IMR-90 (cell line): ENCODE measurements at regions not wholly inside any gene's neighbourhood (a gene's known extent, or its start where the extent isn't known, plus 50 kb on each side); places are given as distances from the start of the nearest gene placed in this dataset.

ENCODE experiments used
- ATAC-seq: fragments of 200-7000 bp; cut with Tn5 transposase; 2 replicates; pipeline ENCODE4 v1.9.1; 2020; ENCODE audit warnings: low read depth, mild to moderate bottlenecking, moderate library complexity
- BruUV-seq: library from RNA; stranded (reverse); fragments of 400-500 nt; replicated peaks from 2 replicates; lab custom pipeline; 2021; lab: Mats Ljungman, UMichigan
- CTCF ChIA-PET: fragments of 300-600 bp; formaldehyde crosslinking; extraction: SDS; loops from one replicate; lab custom pipeline; 2021; ENCODE audit warnings: antibody characterized with exemption; lab: Yijun Ruan, JAX
- POLR2A ChIA-PET: fragments of 300-600 bp; sonication (Branson Sonifier 250); formaldehyde crosslinking; loops from one replicate; lab custom pipeline; 2022; ENCODE audit warnings: antibody characterized with exemption; ENCODE audit not compliant: unreplicated experiment; lab: Charles Lee
- DNase-seq: peaks from one replicate; pipeline ENCODE4 v3.0.0; 2013
- H2AFZ ChIP-seq: replicated peaks from 2 replicates; pipeline ENCODE3; 2013; ENCODE audit warnings: low read length, mild to moderate bottlenecking; ENCODE audit not compliant: poor library complexity
- H2AK5ac ChIP-seq: 2 replicates; pipeline ENCODE4 v1.6.1; 2013; ENCODE audit warnings: low read depth, low read length, inconsistent platforms
- H2AK9ac ChIP-seq: replicated peaks from 2 replicates; pipeline ENCODE3; 2013; ENCODE audit warnings: mild to moderate bottlenecking, low read depth, low read length, moderate library complexity; ENCODE audit not compliant: poor library complexity
- H2BK120ac ChIP-seq: 2 replicates; pipeline ENCODE4 v1.6.1; 2013; ENCODE audit warnings: low read depth, low read length, inconsistent platforms
- H2BK15ac ChIP-seq: 3 replicates; pipeline ENCODE4 v1.6.1; 2013; ENCODE audit warnings: low read depth, low read length, inconsistent platforms
- H2BK20ac ChIP-seq: 2 replicates; pipeline ENCODE4 v1.6.1; 2013; ENCODE audit warnings: low read depth, mild to moderate bottlenecking, inconsistent platforms, low read length, moderate library complexity
- H2BK5ac ChIP-seq: 2 replicates; pipeline ENCODE4 v1.6.1; 2013; ENCODE audit warnings: mild to moderate bottlenecking, low read depth, low read length, inconsistent platforms; ENCODE audit not compliant: poor library complexity, severe bottlenecking
- H3K14ac ChIP-seq: replicated peaks from 2 replicates; pipeline ENCODE4 v1.6.1; 2013; ENCODE audit warnings: low read depth, low read length, inconsistent platforms
- H3K18ac ChIP-seq: 2 replicates; pipeline ENCODE4 v1.6.1; 2013; ENCODE audit warnings: low read depth, low read length, control low read depth
- H3K23ac ChIP-seq: 2 replicates; pipeline ENCODE4 v1.6.1; 2013; ENCODE audit warnings: low read depth, low read length, inconsistent platforms
- H3K27ac ChIP-seq: 2 replicates; pipeline ENCODE4 v1.5.1; 2013; ENCODE audit warnings: mild to moderate bottlenecking, control low read depth, low read length; ENCODE audit not compliant: insufficient read depth
- H3K27me3 ChIP-seq: 2 replicates; pipeline ENCODE4 v1.6.1; 2013; ENCODE audit warnings: low read length; ENCODE audit not compliant: control insufficient read depth, insufficient read depth
- H3K36me3 ChIP-seq: 2 replicates; pipeline ENCODE4 v1.6.1; 2013; ENCODE audit warnings: low read length, mixed read lengths; ENCODE audit not compliant: control insufficient read depth, insufficient read depth
- H3K4ac ChIP-seq: 2 replicates; pipeline ENCODE4 v1.6.1; 2013; ENCODE audit warnings: low read depth, low read length, inconsistent platforms
- H3K4me1 ChIP-seq: 2 replicates; pipeline ENCODE4 v1.6.1; 2013; ENCODE audit warnings: low read length, mixed read lengths; ENCODE audit not compliant: control insufficient read depth, insufficient read depth
- H3K4me2 ChIP-seq: 2 replicates; pipeline ENCODE4 v1.6.1; 2013; ENCODE audit warnings: low read depth, mild to moderate bottlenecking, control low read depth, low read length, moderate library complexity
- H3K4me3 ChIP-seq: 2 replicates; pipeline ENCODE4 v1.5.1; 2013; ENCODE audit warnings: low read depth, mild to moderate bottlenecking, control low read depth, low read length, moderate library complexity; ENCODE audit not compliant: insufficient read depth
- H3K56ac ChIP-seq: 2 replicates; pipeline ENCODE4 v1.6.1; 2013; ENCODE audit warnings: low read length, inconsistent platforms; ENCODE audit not compliant: insufficient read depth; ENCODE audit errors: extremely low read depth
- H3K79me1 ChIP-seq, 2 experiments: 2 replicates each; pipeline ENCODE4 v1.6.1; 2013; ENCODE audit warnings: low read length in 2 of 2, inconsistent platforms in 1 of 2, low read depth in 1 of 2
- H3K9ac ChIP-seq: 2 replicates; pipeline ENCODE4 v1.6.1; 2013; ENCODE audit warnings: low read depth, low read length, control low read depth
- H3K9me1 ChIP-seq: 2 replicates; pipeline ENCODE4 v1.6.1; 2013; ENCODE audit warnings: low read length, inconsistent platforms; ENCODE audit not compliant: insufficient read depth
- H3K9me3 ChIP-seq: 2 replicates; pipeline ENCODE4 v1.6.1; 2013; ENCODE audit warnings: low read length; ENCODE audit not compliant: control insufficient read depth, insufficient read depth
- H4K20me1 ChIP-seq: 2 replicates; pipeline ENCODE4 v1.6.1; 2013; ENCODE audit warnings: low read length, inconsistent platforms; ENCODE audit not compliant: insufficient read depth
- H4K5ac ChIP-seq: 2 replicates; pipeline ENCODE4 v1.6.1; 2013; ENCODE audit warnings: mild to moderate bottlenecking, low read depth, low read length, control low read depth
- H4K8ac ChIP-seq, 2 experiments: 2 replicates each; pipeline ENCODE4 v1.6.1; 2013; ENCODE audit warnings: low read depth in 2 of 2, low read length in 2 of 2, control low read depth in 1 of 2, inconsistent platforms in 1 of 2
- H4K91ac ChIP-seq: 2 replicates; pipeline ENCODE4 v1.6.1; 2013; ENCODE audit warnings: low read depth, low read length, inconsistent platforms; ENCODE audit not compliant: insufficient read depth
- CEBPB ChIP-seq: IDR thresholded peaks from 2 replicates; pipeline ENCODE4 v1.6.1; 2012; ENCODE audit warnings: low read depth, low read length, improper control_type of control experiment
- CHD1 ChIP-seq: IDR thresholded peaks from 2 replicates; pipeline ENCODE4 v1.6.1; 2012; ENCODE audit warnings: low read depth, low read length, improper control_type of control experiment
- CTCF ChIP-seq: conservative IDR thresholded peaks from 2 replicates; pipeline ENCODE4 v1.5.1; 2012; ENCODE audit warnings: mild to moderate bottlenecking, low read depth, low read length, improper control_type of control experiment
- ELK1 ChIP-seq: fragments of 150-350 bp; IDR thresholded peaks from 2 replicates; pipeline ENCODE4 v1.6.1; 2016; ENCODE audit warnings: low read depth, mild to moderate bottlenecking, low read length, moderate library complexity, borderline replicate concordance
- FOS ChIP-seq: fragments of 150-350 bp; IDR thresholded peaks from 2 replicates; pipeline ENCODE4 v1.6.1; 2016; ENCODE audit warnings: low read depth, low read length
- MAFK ChIP-seq: IDR thresholded peaks from 2 replicates; pipeline ENCODE4 v1.6.1; 2012; ENCODE audit warnings: low read depth, low read length, improper control_type of control experiment
- MAZ ChIP-seq: IDR thresholded peaks from 2 replicates; pipeline ENCODE4 v1.6.1; 2012; ENCODE audit warnings: low read depth, mild to moderate bottlenecking, low read length, improper control_type of control experiment, moderate library complexity, borderline replicate concordance
- MXI1 ChIP-seq: IDR thresholded peaks from 2 replicates; pipeline ENCODE4 v1.6.1; 2012; ENCODE audit warnings: low read depth, mild to moderate bottlenecking, low read length, moderate library complexity, borderline replicate concordance
- NFE2L2 ChIP-seq: fragments of 150-350 bp; IDR thresholded peaks from 2 replicates; pipeline ENCODE4 v1.6.1; 2016; ENCODE audit warnings: low read depth, mild to moderate bottlenecking, low read length
- POLR2A ChIP-seq: IDR thresholded peaks from 2 replicates; pipeline ENCODE4 v1.6.1; 2012; ENCODE audit warnings: mild to moderate bottlenecking, low read depth, low read length
- RAD21 ChIP-seq: IDR thresholded peaks from 2 replicates; pipeline ENCODE4 v1.6.1; 2012; ENCODE audit warnings: low read length, improper control_type of control experiment
- RCOR1 ChIP-seq: IDR thresholded peaks from 2 replicates; pipeline ENCODE4 v1.6.1; 2012; ENCODE audit warnings: mild to moderate bottlenecking, low read length, improper control_type of control experiment; ENCODE audit not compliant: insufficient replicate concordance
- RFX5 ChIP-seq: IDR thresholded peaks from 2 replicates; pipeline ENCODE4 v1.8.0; 2012; ENCODE audit warnings: low read depth, mild to moderate bottlenecking, low read length, moderate library complexity
- SMC3 ChIP-seq: fragments of 150-350 bp; IDR thresholded peaks from 2 replicates; pipeline ENCODE4 v1.6.1; 2016; ENCODE audit warnings: low read depth, mild to moderate bottlenecking, antibody characterized with exemption, low read length, moderate library complexity
- USF2 ChIP-seq: fragments of 150-350 bp; IDR thresholded peaks from 2 replicates; pipeline ENCODE4 v1.6.1; 2017; ENCODE audit warnings: mild to moderate bottlenecking, antibody characterized with exemption, low read length, low read depth
- WGBS, 2 experiments: methylation state at CpG; one replicate each; pipeline versions ENCODE4 v1.1.5 to v1.1.7; 2013; ENCODE audit warnings: missing lambda C conversion rate in 2 of 2; ENCODE audit not compliant: insufficient read length in 1 of 2; ENCODE audit errors: extremely low coverage in 2 of 2; 5-methylcytosine and 5-hydroxymethylcytosine counted together
- dilution Hi-C: fragments of 300-500 bp; cut with HindIII; formaldehyde crosslinking; loops from one replicate; pipeline ENCODE4 v1.14.3; 2018; ENCODE audit warnings: low sequenced_read_pairs; ENCODE audit not compliant: unreplicated experiment
- in situ Hi-C: fragments of 300-500 bp; cut with MboI; formaldehyde crosslinking; loops from 3 replicates; pipeline ENCODE4 v1.14.3; 2019; ENCODE audit warnings: low sequenced_read_pairs, inconsistent platforms, mixed read lengths
- intact Hi-C: fragments of 100-400 bp; cut with micrococcal nuclease; formaldehyde crosslinking; loops from 2 replicates; pipeline ENCODE4 v1.10.0; 2022

- H3K14ac ChIP-seq, result no peak overlapping the region
- POLR2A ChIA-PET, result no interaction called here
- TF ChIP-seq FOS, result no peak
- no peak for TF ChIP-seq POLR2A
- no peak for TF ChIP-seq SMC3
- TF ChIP-seq RFX5, result no peak
- no peak for TF ChIP-seq CEBPB
- no peak for TF ChIP-seq MXI1
- no peak for TF ChIP-seq RCOR1
- no peak for TF ChIP-seq ELK1
- TF ChIP-seq RAD21, result no peak
- TF ChIP-seq MAFK, result no peak
- TF ChIP-seq USF2, result no peak
- no peak for TF ChIP-seq NFE2L2
- no peak for TF ChIP-seq CHD1
- no peak for TF ChIP-seq CTCF
- no peak for TF ChIP-seq MAZ
Observed at GRCh38 chr2:242001853-242002252, 132.3 kb downstream of the RTP5 start.

More at GRCh38 chr2:242001853-242002252, 132.3 kb downstream of the RTP5 start:
- no peak overlapping the region for H2BK20ac ChIP-seq
- no peaks in the 10 kb centered on the region for H3K4me1 ChIP-seq
- no peak overlapping the region for H2BK15ac ChIP-seq
- in situ Hi-C loops (no loop called here), intact Hi-C loops (no loop called here), dilution Hi-C loops (no loop called here)
- H4K8ac ChIP-seq, result no peak overlapping the region
- no peak overlapping the region for H3K4me3 ChIP-seq
- no peak overlapping the region for H3K23ac ChIP-seq
- H3K9me1 ChIP-seq, result no peaks in the 10 kb centered on the region
- no peak overlapping the region for H3K56ac ChIP-seq
- peaks cover 35% of the 10 kb centered on the region for H3K27me3 ChIP-seq
- no peak overlapping the region for H4K91ac ChIP-seq
- no peak overlapping the region for H2BK5ac ChIP-seq
- CTCF ChIA-PET, result no interaction called here
- no peaks in the 10 kb centered on the region for H3K9me3 ChIP-seq
- no peak overlapping the region for H3K9ac ChIP-seq
- H3K18ac ChIP-seq, result no peak overlapping the region
- no peak overlapping the region for H2AK9ac ChIP-seq
- no peaks in the 10 kb centered on the region for H3K79me1 ChIP-seq
- ATAC-seq, result no peak
- no peak overlapping the region for H4K5ac ChIP-seq
- H3K27ac ChIP-seq, result no peak overlapping the region
- no peaks in the 10 kb centered on the region for H3K36me3 ChIP-seq
- H2AFZ ChIP-seq, result no peak overlapping the region
- BruUV-seq, result no TSS peak
- no peak overlapping the region for H2BK120ac ChIP-seq
- no peaks in the 10 kb centered on the region for H4K20me1 ChIP-seq
- WGBS, 2 experiments, result 80% methylated on average over 1 of the region's 8 CpGs; no CpG with 5 or more reads in 1 of the 2 experiments
- H3K4ac ChIP-seq, result no peak overlapping the region
- H3K4me2 ChIP-seq, result no peak overlapping the region
- no peak for DNase-seq
- no peak overlapping the region for H2AK5ac ChIP-seq
